Suprapubic skin (tissue), 4 donors: ENCODE measurements at regions not wholly inside any gene's neighbourhood (a gene's known extent, or its start where the extent isn't known, plus 50 kb on each side); places are given as distances from the start of the nearest gene placed in this dataset.

ENCODE experiments used
- POLR2A ChIP-seq, 2 donors: fragments of 450-650 bp; IDR thresholded peaks; one replicate each; pipeline ENCODE4 v1.6.1; 2017; ENCODE audit warnings: antibody characterized with exemption in 2 of 2, mild to moderate bottlenecking in 2 of 2, moderate library complexity in 2 of 2
- POLR2AphosphoS5 ChIP-seq, 3 donors: sonication (generic); formaldehyde crosslinking; IDR thresholded peaks; one replicate each; pipeline ENCODE4 v1.6.1; 2017; ENCODE audit warnings: antibody characterized with exemption in 3 of 3

DNA sequence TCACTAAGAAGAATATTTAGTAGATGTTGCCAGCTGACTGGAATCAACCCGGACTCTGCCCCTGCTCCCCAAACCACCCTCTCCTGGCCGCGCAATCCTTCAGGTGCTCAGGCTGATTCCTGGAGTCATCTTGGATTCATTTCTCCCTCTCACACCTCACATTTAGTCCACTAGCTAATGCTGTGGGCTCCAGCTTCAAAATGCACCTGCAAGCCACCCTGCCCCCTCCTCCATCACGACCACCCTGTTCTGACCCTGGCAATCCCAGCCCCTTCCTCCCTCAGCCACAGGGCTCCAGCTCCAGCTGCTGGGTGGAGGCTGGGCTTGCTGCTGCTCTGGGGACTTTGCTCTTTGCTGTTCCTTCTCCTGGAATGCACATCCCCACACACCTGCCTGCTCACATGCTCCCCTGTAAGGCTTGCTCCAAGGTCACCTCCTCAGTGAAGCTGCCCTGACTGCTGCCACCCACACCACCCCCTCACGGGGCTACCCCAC lies 61.3 kb upstream of the SH3RF3 start:
- TF ChIP-seq POLR2A (IDR thresholded peaks at IDR 0.05) (no peak), POLR2AphosphoS5 (IDR thresholded peaks at IDR 0.05) (no peak)
